C4-2B (cell line): ENCODE measurements at regions not wholly inside any gene's neighbourhood (a gene's known extent, or its start where the extent isn't known, plus 50 kb on each side); places are given as distances from the start of the nearest gene placed in this dataset.
"Not testable (repeated sequence)": the region's sequence is repeated elsewhere in the genome, so short reads cannot be mapped to it uniquely, and the experiment has no call there.

ENCODE experiments used
- H3K27ac ChIP-seq: fragments of 450-650 bp; 2 replicates; pipeline ENCODE4 v1.5.1; 2017
- ZFX ChIP-seq: fragments of 450-650 bp; IDR thresholded peaks from 2 replicates; pipeline ENCODE4 v1.6.1; 2017
- TF ChIP-seq, protein P1 (sequence below): fragments of 450-650 bp; conservative IDR thresholded peaks from 2 replicates; pipeline ENCODE4 v1.5.1; 2017; ENCODE audit warnings: mild to moderate bottlenecking

DNA sequence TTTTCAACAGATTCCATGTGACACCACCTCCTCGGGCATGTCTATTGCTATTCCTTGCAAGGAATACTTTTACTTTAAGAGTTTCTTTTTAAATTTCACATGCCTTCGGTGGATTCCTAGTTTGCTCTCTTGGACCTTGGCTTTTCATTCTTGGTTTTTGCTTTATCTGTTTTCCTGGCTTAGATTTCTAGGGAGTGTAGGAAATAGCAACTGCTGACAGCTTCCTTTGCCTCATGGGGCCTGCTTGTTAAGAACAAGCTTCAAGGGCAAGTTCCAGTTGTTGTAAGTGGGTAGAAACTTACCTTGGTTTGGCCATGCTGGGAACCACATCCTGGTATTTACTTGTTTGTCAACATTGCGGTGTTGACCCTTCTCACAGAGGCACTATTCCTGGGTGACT, 348.5 kb downstream of the DMAC1 start:
- TF ChIP-seq, protein P1, sequence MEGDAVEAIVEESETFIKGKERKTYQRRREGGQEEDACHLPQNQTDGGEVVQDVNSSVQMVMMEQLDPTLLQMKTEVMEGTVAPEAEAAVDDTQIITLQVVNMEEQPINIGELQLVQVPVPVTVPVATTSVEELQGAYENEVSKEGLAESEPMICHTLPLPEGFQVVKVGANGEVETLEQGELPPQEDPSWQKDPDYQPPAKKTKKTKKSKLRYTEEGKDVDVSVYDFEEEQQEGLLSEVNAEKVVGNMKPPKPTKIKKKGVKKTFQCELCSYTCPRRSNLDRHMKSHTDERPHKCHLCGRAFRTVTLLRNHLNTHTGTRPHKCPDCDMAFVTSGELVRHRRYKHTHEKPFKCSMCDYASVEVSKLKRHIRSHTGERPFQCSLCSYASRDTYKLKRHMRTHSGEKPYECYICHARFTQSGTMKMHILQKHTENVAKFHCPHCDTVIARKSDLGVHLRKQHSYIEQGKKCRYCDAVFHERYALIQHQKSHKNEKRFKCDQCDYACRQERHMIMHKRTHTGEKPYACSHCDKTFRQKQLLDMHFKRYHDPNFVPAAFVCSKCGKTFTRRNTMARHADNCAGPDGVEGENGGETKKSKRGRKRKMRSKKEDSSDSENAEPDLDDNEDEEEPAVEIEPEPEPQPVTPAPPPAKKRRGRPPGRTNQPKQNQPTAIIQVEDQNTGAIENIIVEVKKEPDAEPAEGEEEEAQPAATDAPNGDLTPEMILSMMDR, result no peak
- TF ChIP-seq ZFX, result no peak

DNA sequence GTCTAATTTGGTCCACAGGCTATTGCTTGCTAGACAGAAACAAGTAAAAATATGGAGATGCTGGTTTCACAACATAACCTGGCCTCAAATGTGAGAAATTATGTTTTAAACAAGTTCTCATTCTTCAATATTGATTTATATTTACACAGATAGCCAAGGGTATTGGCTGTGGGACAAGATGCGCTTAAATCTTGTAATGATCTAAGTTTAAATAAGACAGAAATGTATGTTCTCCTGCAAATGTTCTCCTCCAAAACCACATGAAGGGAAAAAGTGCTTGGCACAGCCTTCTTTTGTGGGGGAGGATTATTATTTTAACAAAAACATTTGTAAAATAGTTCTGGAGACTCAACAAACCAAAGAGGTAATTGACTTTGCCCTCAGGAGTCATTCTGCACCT, 356.0 kb downstream of the DMAC1 start:
- H3K27ac ChIP-seq, result no peak overlapping the region
- TF ChIP-seq ZFX, result no peak
- TF ChIP-seq, protein P1, result no peak

More for the DNA sequence above, 348.5 kb downstream of the DMAC1 start:
- H3K27ac ChIP-seq, result no peak overlapping the region

DNA sequence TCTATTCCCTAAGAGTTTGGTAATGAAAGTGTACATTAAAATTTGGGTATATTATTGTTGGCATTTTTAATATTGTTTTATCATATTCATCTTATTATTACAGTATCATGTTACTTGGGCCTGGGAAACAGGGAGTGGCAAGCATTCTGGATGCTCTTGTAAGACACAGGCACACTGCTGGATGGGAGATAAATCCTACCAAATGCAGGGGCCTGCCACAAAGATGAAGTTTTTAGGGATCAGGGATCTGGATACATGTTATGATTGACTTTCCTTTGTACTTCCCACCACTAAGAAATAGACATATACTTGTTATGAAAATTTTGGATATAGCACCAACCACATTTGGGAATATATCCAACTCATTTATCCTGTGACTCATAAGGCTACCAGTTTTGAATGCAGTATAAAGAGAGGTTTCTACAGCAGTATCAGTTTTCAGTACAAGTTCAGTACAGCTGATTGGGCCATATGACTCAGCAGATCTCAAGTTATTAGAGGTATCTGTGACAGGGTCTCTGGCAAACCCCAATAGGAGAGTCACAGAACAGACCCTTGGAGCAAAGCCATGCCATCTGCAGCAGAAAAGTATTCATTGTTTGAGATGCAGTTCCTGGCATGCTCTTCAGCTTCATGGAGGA, 360.1 kb downstream of the DMAC1 start:
- no peak for TF ChIP-seq ZFX
- TF ChIP-seq, protein P1, result no peak
- no peak overlapping the region for H3K27ac ChIP-seq

DNA sequence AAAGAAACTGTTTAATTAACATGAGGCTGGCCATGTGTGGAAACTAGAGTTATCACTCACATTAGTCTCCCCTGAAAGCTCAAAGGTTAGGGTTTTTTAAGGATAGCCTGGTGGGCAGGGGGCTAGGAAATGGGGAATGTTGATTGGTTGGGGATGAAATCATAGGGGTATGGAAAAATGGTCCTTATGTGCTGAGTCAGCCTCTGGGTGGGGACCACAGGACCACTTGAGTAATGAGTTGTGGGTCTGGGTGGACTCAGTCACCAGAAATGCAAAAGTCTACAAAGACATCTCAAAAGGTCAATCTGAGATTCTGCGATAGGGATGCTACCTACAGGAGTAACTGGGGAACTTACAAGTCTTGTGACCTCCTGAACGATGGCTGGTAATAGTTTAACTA, 362.8 kb downstream of the DMAC1 start:
- TF ChIP-seq, protein P1, result no peak
- no peak for TF ChIP-seq ZFX
- H3K27ac ChIP-seq, result no peak overlapping the region

DNA sequence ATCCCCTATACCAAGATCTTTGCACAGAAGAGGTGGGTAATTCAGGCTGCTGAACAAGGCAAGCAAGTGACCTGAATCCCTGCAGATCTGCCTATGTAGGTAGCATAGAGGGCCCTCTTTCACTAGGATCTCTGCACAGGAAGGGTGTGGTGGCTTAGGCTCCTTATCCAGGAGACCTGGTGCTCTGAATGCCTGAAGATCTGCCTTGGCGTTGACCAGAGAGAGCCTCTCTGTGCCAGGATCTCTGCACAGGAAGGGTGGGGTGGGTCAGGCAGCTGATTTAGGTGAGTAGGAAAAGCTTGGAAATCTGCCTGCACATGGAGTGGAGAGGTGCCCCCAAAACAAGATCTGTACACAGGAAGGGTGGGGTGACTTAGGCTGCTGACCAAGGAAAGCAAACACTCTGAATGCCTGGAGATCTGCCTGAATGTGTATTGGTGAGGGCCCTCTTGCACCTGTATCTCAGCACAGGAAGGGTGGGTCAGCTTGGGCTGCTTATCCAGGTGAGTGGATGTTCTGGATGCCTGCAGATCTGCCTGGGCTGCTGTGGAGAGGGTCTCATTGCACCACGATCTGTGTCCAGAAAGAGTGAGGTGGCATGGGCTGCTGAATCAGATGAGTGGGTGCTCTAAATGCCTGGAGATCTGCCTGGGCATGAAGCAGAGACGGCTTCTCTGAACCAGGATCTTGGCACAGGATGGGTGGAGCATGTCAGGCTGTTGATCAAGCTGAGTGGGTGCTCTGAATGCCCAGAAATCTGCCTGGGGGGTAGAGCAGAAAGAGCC, 365.9 kb downstream of the DMAC1 start:
- H3K27ac ChIP-seq, result no peak overlapping the region
- TF ChIP-seq, protein P1, result no peak
- no peak for TF ChIP-seq ZFX

DNA sequence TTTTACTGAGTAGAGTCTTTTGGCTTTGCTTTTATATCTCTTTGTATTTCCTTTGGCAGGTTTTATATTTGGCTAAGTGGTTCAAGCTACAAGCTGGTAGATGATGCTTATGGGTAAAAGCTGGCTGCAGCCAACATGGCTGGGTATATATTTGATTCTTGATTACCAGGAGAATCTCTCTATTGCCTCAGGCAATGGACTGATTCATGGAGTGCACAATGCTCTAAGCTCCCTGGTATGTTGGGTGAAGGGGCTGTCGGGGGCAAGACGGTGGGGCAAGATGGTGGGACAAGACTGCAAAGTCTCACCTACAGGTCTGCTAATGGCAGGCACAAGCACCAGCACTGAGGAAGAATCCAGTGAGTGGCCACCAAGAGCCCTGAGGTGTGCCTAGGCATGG, 366.6 kb downstream of the DMAC1 start:
- no peak overlapping the region for H3K27ac ChIP-seq
- no peak for TF ChIP-seq ZFX
- TF ChIP-seq, protein P1, result no peak

DNA sequence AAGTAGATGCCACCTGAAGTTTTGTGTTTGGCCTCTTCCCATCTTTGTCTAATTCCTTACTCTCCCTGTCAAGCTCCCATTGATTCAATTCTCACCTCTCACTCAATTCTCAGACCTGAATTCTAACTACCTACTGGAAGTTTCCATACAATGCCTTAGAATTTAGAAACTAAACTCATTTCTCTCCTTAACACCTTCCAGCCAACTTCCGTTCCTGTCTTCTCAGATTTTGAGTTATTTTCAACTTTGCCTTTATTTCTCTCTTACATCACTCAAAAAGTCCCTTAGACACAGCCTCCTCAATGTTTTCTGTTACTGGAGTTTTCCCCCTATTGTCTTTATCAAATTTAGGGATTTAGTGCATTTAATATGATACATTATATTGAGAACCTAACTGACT, 382.2 kb downstream of the DMAC1 start:
- not testable (repeated sequence) for H3K27ac ChIP-seq

DNA sequence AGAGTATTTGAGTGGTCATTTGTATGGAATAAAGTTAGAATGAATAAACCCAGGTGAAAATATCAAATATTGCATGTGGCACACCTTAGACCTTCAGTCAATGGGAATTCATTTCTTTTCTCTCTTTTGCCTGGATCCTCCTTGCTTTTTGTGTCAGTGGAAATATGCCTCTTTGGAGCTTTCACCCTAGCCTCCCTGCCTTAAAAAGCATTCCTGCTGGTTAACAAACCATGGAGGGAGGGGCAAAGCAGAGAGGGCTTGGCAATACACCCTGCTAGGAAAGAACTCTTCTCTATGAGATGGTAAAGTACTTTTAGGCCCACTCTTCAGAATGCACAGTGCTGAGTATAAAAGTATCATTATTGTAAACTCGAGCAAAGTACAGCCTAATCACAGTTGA, 383.7 kb downstream of the DMAC1 start:
- H3K27ac ChIP-seq, result no peak overlapping the region
- TF ChIP-seq ZFX, result no peak
- TF ChIP-seq, protein P1, result no peak
